GM12875 (cell line): ENCODE measurements at regions not wholly inside any gene's neighbourhood (a gene's known extent, or its start where the extent isn't known, plus 50 kb on each side); places are given as distances from the start of the nearest gene placed in this dataset.

ENCODE experiments used
- H3K4me3 ChIP-seq: one replicate; pipeline ENCODE4 v1.5.1; 2011; ENCODE audit warnings: low read depth, low read length, control low read depth
- CTCF ChIP-seq: IDR thresholded peaks from 2 replicates; pipeline ENCODE4 v1.5.1; 2011; ENCODE audit warnings: low read depth, mild to moderate bottlenecking, control low read depth, inconsistent platforms, low read length, moderate library complexity, borderline replicate concordance; ENCODE audit not compliant: insufficient read depth

- H3K4me3 ChIP-seq: no peak overlapping the region
- TF ChIP-seq CTCF: no peak
Measured at GRCh38 chr12:93136253-93137055, 207.4 kb upstream of the EEA1 start.

GRCh38 chr12:93137656-93138612 lies 208.8 kb upstream of the EEA1 start:
- H3K4me3 ChIP-seq: no peak overlapping the region
- TF ChIP-seq CTCF: no peak

- H3K4me3 ChIP-seq: no peak overlapping the region
- TF ChIP-seq CTCF: no peak
Measured at GRCh38 chr12:93139028-93139665, 210.1 kb upstream of the EEA1 start.

- TF ChIP-seq CTCF: no peak
- no peak overlapping the region for H3K4me3 ChIP-seq
Measured at GRCh38 chr12:93140325-93140724, 211.2 kb upstream of the EEA1 start.

- H3K4me3 ChIP-seq: no peak overlapping the region
- no peak for TF ChIP-seq CTCF
Measured at GRCh38 chr12:93140801-93141200, 211.7 kb upstream of the EEA1 start.

GRCh38 chr12:93142881-93143280 lies 213.8 kb upstream of the EEA1 start:
- no peak overlapping the region for H3K4me3 ChIP-seq
- TF ChIP-seq CTCF: no peak
